Ectodermal cell (in vitro differentiated cells): ENCODE measurements at regions not wholly inside any gene's neighbourhood (a gene's known extent, or its start where the extent isn't known, plus 50 kb on each side); places are given as distances from the start of the nearest gene placed in this dataset.
A peak's percentile ranks its signal among the peaks of the same experiment; 100 is the strongest.

ENCODE experiments used
- H3K27ac ChIP-seq: 2 replicates; pipeline ENCODE4 v1.7.0; 2013; ENCODE audit warnings: mild to moderate bottlenecking, low read depth, low read length; ENCODE audit not compliant: insufficient read depth, poor library complexity, severe bottlenecking
- H3K27me3 ChIP-seq: 2 replicates; pipeline ENCODE4 v1.7.0; 2013; ENCODE audit warnings: mild to moderate bottlenecking, low read length; ENCODE audit not compliant: insufficient read depth, control insufficient read depth, poor library complexity, severe bottlenecking
- H3K36me3 ChIP-seq: one replicate; pipeline ENCODE4 v1.7.0; 2013; ENCODE audit warnings: low read length; ENCODE audit not compliant: control insufficient read depth, insufficient read depth
- H3K4me1 ChIP-seq: one replicate; pipeline ENCODE4 v1.7.0; 2013; ENCODE audit warnings: low read length; ENCODE audit not compliant: control insufficient read depth, insufficient read depth
- H3K4me3 ChIP-seq: 2 replicates; pipeline ENCODE4 v1.7.0; 2013; ENCODE audit warnings: low read depth, low read length, control low read depth; ENCODE audit not compliant: insufficient read depth
- H3K9me3 ChIP-seq: 2 replicates; pipeline ENCODE4 v1.7.0; 2013; ENCODE audit warnings: mild to moderate bottlenecking, low read length, moderate library complexity; ENCODE audit not compliant: control insufficient read depth
- WGBS, 2 experiments: methylation state at CpG; one replicate each; pipeline ENCODE4 v1.1.7; 2013; ENCODE audit warnings: missing lambda C conversion rate in 2 of 2; 5-methylcytosine and 5-hydroxymethylcytosine counted together

- H3K27ac ChIP-seq = no peak overlapping the region
- H3K4me1 ChIP-seq = peaks cover 19% of the 10 kb centered on the region
- no peaks in the 10 kb centered on the region for H3K9me3 ChIP-seq
- H3K4me3 ChIP-seq = no peak overlapping the region
- 94% methylated on average over 2 to 3 of the region's 3 CpGs for WGBS, 2 experiments
- H3K27me3 ChIP-seq = no peaks in the 10 kb centered on the region
- no peaks in the 10 kb centered on the region for H3K36me3 ChIP-seq
These were observed 200.5 kb upstream of the DCN start for GRCh38 chr12:91383099-91383498.

- H3K27me3 ChIP-seq = no peaks in the 10 kb centered on the region
- no peaks in the 10 kb centered on the region for H3K36me3 ChIP-seq
- peak overlapping the region; percentile 96 for H3K27ac ChIP-seq
- H3K9me3 ChIP-seq = no peaks in the 10 kb centered on the region
- peak overlapping the region; percentile 27 for H3K4me3 ChIP-seq
- peaks cover 25% of the 10 kb centered on the region for H3K4me1 ChIP-seq
- 0 to 4% methylated on average over 4 of the region's 4 CpGs for WGBS, 2 experiments
These were observed 199.5 kb upstream of the DCN start for GRCh38 chr12:91382081-91382543.

- Histone ChIP-seq H3K4me1 (peaks cover 25% of the 10 kb centered on the region), H3K36me3 (no peaks in the 10 kb centered on the region), H3K27ac (peak overlapping the region; percentile 96), H3K9me3 (no peaks in the 10 kb centered on the region), H3K27me3 (no peaks in the 10 kb centered on the region), H3K4me3 (peak overlapping the region; percentile 27)
- WGBS, 2 experiments = 1 to 2% methylated on average over 11 of the region's 11 CpGs
These were observed 198.7 kb upstream of the DCN start for GRCh38 chr12:91381309-91381804.

GRCh38 chr12:91380631-91381030 is 198.0 kb upstream of the DCN start:
- H3K36me3 ChIP-seq = no peaks in the 10 kb centered on the region
- H3K27me3 ChIP-seq = no peaks in the 10 kb centered on the region
- no peak overlapping the region for H3K4me3 ChIP-seq
- H3K4me1 ChIP-seq = peaks cover 25% of the 10 kb centered on the region
- H3K27ac ChIP-seq = peak overlapping the region; percentile 96
- WGBS, 2 experiments = 72 to 84% methylated on average over 3 of the region's 5 CpGs
- H3K9me3 ChIP-seq = no peaks in the 10 kb centered on the region

- H3K4me3 ChIP-seq = no peak overlapping the region
- no peaks in the 10 kb centered on the region for H3K9me3 ChIP-seq
- H3K4me1 ChIP-seq = peaks cover 25% of the 10 kb centered on the region
- 78 to 92% methylated on average over 1 of the region's 2 CpGs for WGBS, 2 experiments
- no peaks in the 10 kb centered on the region for H3K36me3 ChIP-seq
- no peak overlapping the region for H3K27ac ChIP-seq
- H3K27me3 ChIP-seq = no peaks in the 10 kb centered on the region
These were observed 196.6 kb upstream of the DCN start for GRCh38 chr12:91379051-91379775.

GRCh38 chr12:91377436-91377835 is 194.8 kb upstream of the DCN start:
- Histone ChIP-seq H3K27ac (no peak overlapping the region), H3K27me3 (no peaks in the 10 kb centered on the region), H3K9me3 (no peaks in the 10 kb centered on the region), H3K4me1 (peaks cover 22% of the 10 kb centered on the region), H3K4me3 (no peak overlapping the region), H3K36me3 (no peaks in the 10 kb centered on the region)
- 76 to 83% methylated on average over 2 to 3 of the region's 3 CpGs for WGBS, 2 experiments

- no peaks in the 10 kb centered on the region for H3K27me3 ChIP-seq
- no peak overlapping the region for H3K4me3 ChIP-seq
- H3K27ac ChIP-seq = no peak overlapping the region
- peaks cover 6% of the 10 kb centered on the region for H3K4me1 ChIP-seq
- H3K9me3 ChIP-seq = no peaks in the 10 kb centered on the region
- WGBS, 2 experiments = 88 to 98% methylated on average over 2 of the region's 2 CpGs
- H3K36me3 ChIP-seq = no peaks in the 10 kb centered on the region
These were observed 190.5 kb upstream of the DCN start for GRCh38 chr12:91373086-91373485.

- H3K27ac ChIP-seq = no peak overlapping the region
- no peaks in the 10 kb centered on the region for H3K4me1 ChIP-seq
- 56 to 66% methylated on average over 4 of the region's 4 CpGs for WGBS, 2 experiments
These were observed 187.7 kb upstream of the DCN start for GRCh38 chr12:91370086-91370868.

GRCh38 chr12:91368613-91369012 is 186.0 kb upstream of the DCN start:
- Histone ChIP-seq H3K4me3 (no peak overlapping the region), H3K4me1 (no peaks in the 10 kb centered on the region), H3K27ac (no peak overlapping the region)

More at GRCh38 chr12:91370086-91370868, 187.7 kb upstream of the DCN start:
- Histone ChIP-seq H3K4me3 (no peak overlapping the region), H3K27me3 (no peaks in the 10 kb centered on the region), H3K36me3 (no peaks in the 10 kb centered on the region), H3K9me3 (no peaks in the 10 kb centered on the region)

GRCh38 chr12:91367234-91367849 is 184.7 kb upstream of the DCN start:
- H3K9me3 ChIP-seq = no peaks in the 10 kb centered on the region
- no peaks in the 10 kb centered on the region for H3K36me3 ChIP-seq
- WGBS, 2 experiments = 63 to 83% methylated on average over 1 to 2 of the region's 2 CpGs
- no peaks in the 10 kb centered on the region for H3K4me1 ChIP-seq
- no peaks in the 10 kb centered on the region for H3K27me3 ChIP-seq
- no peak overlapping the region for H3K4me3 ChIP-seq
- H3K27ac ChIP-seq = no peak overlapping the region

More at GRCh38 chr12:91368613-91369012, 186.0 kb upstream of the DCN start:
- H3K9me3 ChIP-seq = no peaks in the 10 kb centered on the region
- H3K36me3 ChIP-seq = no peaks in the 10 kb centered on the region
- WGBS, 2 experiments = 94 to 96% methylated on average over 4 of the region's 4 CpGs
- H3K27me3 ChIP-seq = no peaks in the 10 kb centered on the region
